Kidney (tissue), 10 donors: ENCODE measurements at regions not wholly inside any gene's neighbourhood (a gene's known extent, or its start where the extent isn't known, plus 50 kb on each side); places are given as distances from the start of the nearest gene placed in this dataset.
"Not testable (repeated sequence)": the region's sequence is repeated elsewhere in the genome, so short reads cannot be mapped to it uniquely, and the experiment has no call there.

Experiments
- DNase-seq, 5 donors: peaks; one replicate each; pipeline ENCODE4 v3.0.0-alpha.2; 2013 to 2020
- FAIRE-seq: peaks from 2 replicates; lab custom pipeline; 2012; peaks lifted over from hg19 to GRCh38; lab: Jason Lieb, UNC
- H3K27ac ChIP-seq, 2 donors: one replicate each; pipeline ENCODE4 v1.7.0; 2013; ENCODE audit warnings: low read depth in 2 of 2, low read length in 2 of 2, inconsistent platforms in 1 of 2
- H3K27me3 ChIP-seq: one replicate; pipeline ENCODE4 v1.7.1; 2013; ENCODE audit warnings: low read length, inconsistent platforms; ENCODE audit not compliant: control insufficient read depth, insufficient read depth
- H3K36me3 ChIP-seq, 3 donors: one replicate each; pipeline versions ENCODE4 v1.7.0 to v1.7.1; 2013; ENCODE audit warnings: low read length in 3 of 3, control low read depth in 1 of 3, inconsistent platforms in 1 of 3; ENCODE audit not compliant: insufficient read depth in 3 of 3, control insufficient read depth in 2 of 3
- H3K4me1 ChIP-seq, 3 donors: one replicate each; pipeline versions ENCODE4 v1.7.0 to v1.7.1; 2013; ENCODE audit warnings: low read length in 3 of 3, inconsistent platforms in 1 of 3, low read depth in 1 of 3; ENCODE audit not compliant: control insufficient read depth in 2 of 3, insufficient read depth in 2 of 3
- H3K4me3 ChIP-seq, 3 donors: one replicate each; pipeline versions ENCODE4 v1.7.0 to v1.8.1; 2013; ENCODE audit warnings: low read length in 3 of 3, control low read depth in 1 of 3, inconsistent platforms in 1 of 3
- H3K9ac ChIP-seq, 3 donors: one replicate each; pipeline versions ENCODE4 v1.7.0 to v1.7.1; 2013; ENCODE audit warnings: low read length in 3 of 3, control low read depth in 1 of 3, inconsistent platforms in 1 of 3
- H3K9me3 ChIP-seq, 3 donors: one replicate each; pipeline versions ENCODE4 v1.7.0 to v1.7.1; 2013; ENCODE audit warnings: low read length in 3 of 3, control low read depth in 1 of 3, inconsistent platforms in 1 of 3; ENCODE audit not compliant: control insufficient read depth in 2 of 3, insufficient read depth in 1 of 3
- intact Hi-C: fragments of 100-400 bp; cut with DNase I; formaldehyde crosslinking; loops from one replicate; pipeline ENCODE4 v1.11.1; 2022
- donor health status: control.
- donor health status: control.
- donor health status: DM: yes; HTN: yes; CAD: no.
- donor health status: Normal renal cell carcinoma (clear cell type).

GRCh38 chr21:10325546-10325945 lies 195.8 kb upstream of the TPTE start:
- DNase-seq = peak in 2 of 5 donors; percentile 44 to 91
- FAIRE-seq, intact Hi-C loops, H3K9ac ChIP-seq, H3K36me3 ChIP-seq, H3K27me3 ChIP-seq, H3K4me3 ChIP-seq, H3K27ac ChIP-seq, H3K4me1 ChIP-seq, H3K9me3 ChIP-seq: not testable (repeated sequence)

GRCh38 chr21:10326146-10326545 lies 195.2 kb upstream of the TPTE start:
- H3K27me3 ChIP-seq, DNase-seq, H3K27ac ChIP-seq, H3K9ac ChIP-seq, FAIRE-seq, H3K4me3 ChIP-seq, H3K4me1 ChIP-seq, H3K36me3 ChIP-seq, intact Hi-C loops: not testable (repeated sequence)
- H3K9me3 ChIP-seq = peaks cover 5 to 15% (median 6%) of the 10 kb centered on the region in 3 donors

GRCh38 chr21:10328646-10329045 lies 192.7 kb upstream of the TPTE start:
- H3K36me3 ChIP-seq, intact Hi-C loops, H3K4me3 ChIP-seq, H3K9ac ChIP-seq, H3K27ac ChIP-seq, H3K4me1 ChIP-seq, FAIRE-seq, H3K27me3 ChIP-seq: not testable (repeated sequence)
- DNase-seq = peak in 1 of 5 donors; percentile 81
- H3K9me3 ChIP-seq = peaks cover 6 to 24% (median 7%) of the 10 kb centered on the region in 3 donors

- H3K4me1 ChIP-seq, intact Hi-C loops, H3K36me3 ChIP-seq, FAIRE-seq, H3K27ac ChIP-seq, H3K9ac ChIP-seq, H3K4me3 ChIP-seq, H3K27me3 ChIP-seq: not testable (repeated sequence)
- DNase-seq = peak in 2 of 5 donors; percentile 43 to 86
- H3K9me3 ChIP-seq = peaks cover 6 to 24% (median 7%) of the 10 kb centered on the region in 3 donors
Observed at GRCh38 chr21:10330641-10331119, 190.7 kb upstream of the TPTE start.

GRCh38 chr21:10331134-10331533 lies 190.2 kb upstream of the TPTE start:
- H3K36me3 ChIP-seq, H3K27me3 ChIP-seq, intact Hi-C loops, H3K27ac ChIP-seq, H3K9ac ChIP-seq, H3K4me3 ChIP-seq, FAIRE-seq, H3K4me1 ChIP-seq: not testable (repeated sequence)
- peak in 1 of 5 donors; percentile 23 for DNase-seq
- H3K9me3 ChIP-seq = peaks cover 6 to 24% (median 7%) of the 10 kb centered on the region in 3 donors

GRCh38 chr21:10332935-10333334 lies 188.4 kb upstream of the TPTE start:
- H3K4me1 ChIP-seq, DNase-seq, H3K4me3 ChIP-seq, H3K27me3 ChIP-seq, H3K27ac ChIP-seq, H3K9ac ChIP-seq, H3K36me3 ChIP-seq, intact Hi-C loops, FAIRE-seq: not testable (repeated sequence)
- peaks cover 8 to 19% (median 8%) of the 10 kb centered on the region in 3 donors for H3K9me3 ChIP-seq

- peaks cover 8 to 17% (median 8%) of the 10 kb centered on the region in 3 donors for H3K9me3 ChIP-seq
- H3K9ac ChIP-seq, H3K4me3 ChIP-seq, H3K4me1 ChIP-seq, intact Hi-C loops, FAIRE-seq, H3K27ac ChIP-seq, DNase-seq, H3K27me3 ChIP-seq, H3K36me3 ChIP-seq: not testable (repeated sequence)
Observed at GRCh38 chr21:10334391-10334790, 187.0 kb upstream of the TPTE start.

- H3K36me3 ChIP-seq, H3K4me1 ChIP-seq, intact Hi-C loops, H3K4me3 ChIP-seq, H3K27ac ChIP-seq, H3K27me3 ChIP-seq, H3K9ac ChIP-seq, FAIRE-seq, H3K9me3 ChIP-seq: not testable (repeated sequence)
- DNase-seq = peak in 2 of 5 donors; percentile 25 to 76
Observed at GRCh38 chr21:10342261-10342956, 179.0 kb upstream of the TPTE start.
